COLO668 (cell line): ENCODE measurements at regions not wholly inside any gene's neighbourhood (a gene's known extent, or its start where the extent isn't known, plus 50 kb on each side); places are given as distances from the start of the nearest gene placed in this dataset.

Experiments used
- DNase-seq: peaks from one replicate; lab custom pipeline; 2025; ENCODE audit not compliant: unreplicated experiment; lab: John Stamatoyannopoulos, UW

- no peak for DNase-seq
Measured at GRCh38 chr4:178255172-178255571, 812.9 kb upstream of the AGA start.

DNA sequence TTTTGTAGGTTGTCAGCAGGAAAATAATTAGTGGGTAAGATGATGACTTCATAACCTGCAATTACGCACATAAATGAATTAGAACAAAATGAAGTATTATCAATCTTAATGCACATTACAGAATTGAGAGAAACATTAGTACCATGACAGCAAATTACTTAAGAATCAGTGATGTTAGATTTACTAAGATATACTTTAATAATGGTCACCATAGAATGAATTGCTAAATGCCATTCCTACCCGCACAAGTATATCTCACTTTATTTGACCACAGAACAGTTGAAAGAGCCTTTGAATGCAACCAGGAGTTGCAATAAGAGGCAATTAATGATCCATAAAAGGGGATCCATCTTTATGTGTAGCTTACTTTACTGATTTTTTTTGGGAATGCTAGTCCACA is 816.4 kb upstream of the AGA start:
- DNase-seq = no peak

GRCh38 chr4:178259566-178259965 is 817.3 kb upstream of the AGA start:
- no peak for DNase-seq

DNA sequence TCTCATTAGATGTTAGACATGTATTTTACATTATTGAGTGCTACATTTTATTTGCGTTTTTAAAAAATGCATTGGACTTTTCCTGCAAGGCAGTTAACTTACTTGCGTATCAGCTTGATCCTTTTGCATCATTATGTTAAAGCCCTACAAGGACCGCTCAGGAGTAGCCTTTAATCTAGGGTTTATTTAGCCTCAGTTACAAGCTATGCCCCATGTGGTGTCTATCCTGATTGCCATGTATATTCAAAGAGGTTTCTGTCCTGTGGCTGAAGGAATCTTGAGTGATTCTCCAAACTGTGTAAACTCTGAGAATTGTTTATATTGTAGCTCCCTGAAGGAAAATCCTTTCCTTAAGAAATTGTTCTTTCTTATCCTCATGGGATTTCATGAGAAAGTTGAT is 821.8 kb upstream of the AGA start:
- DNase-seq = no peak

GRCh38 chr4:178271386-178271785 is 829.1 kb upstream of the AGA start:
- no peak for DNase-seq

- no peak for DNase-seq
Measured at GRCh38 chr4:178273168-178273567, 830.9 kb upstream of the AGA start.

GRCh38 chr4:178275671-178276360 is 833.6 kb upstream of the AGA start:
- DNase-seq = peak; percentile 3

GRCh38 chr4:178280362-178280761 is 838.1 kb upstream of the AGA start:
- DNase-seq = no peak

- DNase-seq = no peak
Measured at GRCh38 chr4:178288462-178288861, 846.2 kb upstream of the AGA start.

DNA sequence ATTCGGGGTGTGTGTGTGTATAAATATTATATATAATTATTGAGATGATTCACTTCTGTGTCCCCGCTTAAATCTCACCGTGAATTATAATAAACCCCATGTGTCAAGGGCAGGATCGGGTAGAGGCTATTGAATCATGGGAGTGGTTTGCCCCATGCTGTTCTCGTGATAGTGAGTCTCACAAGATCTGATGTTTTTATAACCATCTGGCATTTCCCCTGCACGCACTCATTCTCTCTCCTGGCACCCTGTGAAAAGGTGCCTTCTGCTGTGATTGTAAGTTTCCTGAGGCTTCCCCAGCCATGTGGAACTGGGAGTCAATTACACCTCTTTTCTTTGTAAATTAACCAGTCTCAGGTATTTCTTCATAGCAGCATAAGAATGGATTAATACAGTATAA is 851.4 kb upstream of the AGA start:
- DNase-seq = no peak

DNA sequence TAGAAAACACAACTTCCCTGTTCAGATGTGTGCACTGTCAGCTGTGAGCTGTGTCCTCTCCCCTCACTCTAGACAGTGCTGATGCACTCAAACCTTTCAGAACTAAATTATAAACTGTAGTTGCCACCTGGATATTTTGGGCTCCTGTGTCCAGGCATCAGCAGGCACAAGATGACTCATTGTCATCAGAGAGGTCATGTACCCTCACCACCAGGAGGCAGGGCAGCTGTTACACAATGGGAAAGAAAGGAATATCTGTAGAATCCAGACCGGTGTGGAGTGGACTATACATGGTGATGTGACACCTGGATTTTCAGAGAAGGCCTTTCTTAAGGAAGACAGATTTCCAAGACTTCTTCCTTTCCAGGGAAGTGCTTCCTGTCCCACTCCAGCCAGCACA is 854.4 kb upstream of the AGA start:
- peak; percentile 4 for DNase-seq

GRCh38 chr4:178306565-178306964 is 864.3 kb upstream of the AGA start:
- DNase-seq = no peak

DNA sequence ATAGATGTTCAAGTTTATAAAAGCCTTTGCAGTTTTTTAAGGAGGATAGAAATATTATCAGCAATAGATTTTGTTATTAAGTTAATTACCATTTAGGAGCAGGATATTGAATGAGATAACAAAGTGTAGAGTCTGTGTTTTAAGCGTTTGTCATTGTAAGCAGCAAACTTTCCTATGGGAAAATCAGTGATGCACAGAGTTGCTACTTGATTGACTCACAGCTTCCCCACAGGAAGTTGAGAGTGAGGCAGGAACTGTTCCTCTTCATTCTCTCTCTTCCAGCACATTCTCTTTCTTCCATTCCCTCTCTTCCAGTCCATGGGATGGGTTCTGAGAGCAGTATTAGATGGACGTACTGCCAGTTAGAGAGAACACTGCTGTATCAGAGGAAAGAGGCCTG is 867.7 kb upstream of the AGA start:
- DNase-seq = no peak

GRCh38 chr4:178311997-178312396 is 869.8 kb upstream of the AGA start:
- DNase-seq = no peak

DNA sequence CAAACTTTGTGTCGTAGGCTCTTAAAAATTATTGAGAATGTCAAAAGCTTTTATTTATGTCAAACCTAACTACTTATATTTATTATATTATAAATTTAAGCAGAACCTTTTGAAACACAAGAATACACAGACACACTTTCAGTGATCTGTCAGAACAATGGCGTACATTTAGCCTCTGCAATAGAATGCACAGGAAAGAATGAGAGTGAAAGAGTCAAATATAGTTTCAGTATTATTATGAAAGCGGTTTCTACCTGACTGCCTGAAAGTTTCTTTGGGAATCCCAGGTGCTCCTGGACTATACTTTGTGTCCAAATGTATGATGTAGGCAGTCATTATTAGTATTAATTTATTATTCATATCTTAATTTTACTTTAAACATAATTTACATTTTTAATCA is 872.0 kb upstream of the AGA start:
- DNase-seq = no peak

GRCh38 chr4:178316211-178316610 is 874.0 kb upstream of the AGA start:
- DNase-seq = peak; percentile 85

- DNase-seq = no peak
Measured at GRCh38 chr4:178320003-178320402, 877.8 kb upstream of the AGA start.

DNA sequence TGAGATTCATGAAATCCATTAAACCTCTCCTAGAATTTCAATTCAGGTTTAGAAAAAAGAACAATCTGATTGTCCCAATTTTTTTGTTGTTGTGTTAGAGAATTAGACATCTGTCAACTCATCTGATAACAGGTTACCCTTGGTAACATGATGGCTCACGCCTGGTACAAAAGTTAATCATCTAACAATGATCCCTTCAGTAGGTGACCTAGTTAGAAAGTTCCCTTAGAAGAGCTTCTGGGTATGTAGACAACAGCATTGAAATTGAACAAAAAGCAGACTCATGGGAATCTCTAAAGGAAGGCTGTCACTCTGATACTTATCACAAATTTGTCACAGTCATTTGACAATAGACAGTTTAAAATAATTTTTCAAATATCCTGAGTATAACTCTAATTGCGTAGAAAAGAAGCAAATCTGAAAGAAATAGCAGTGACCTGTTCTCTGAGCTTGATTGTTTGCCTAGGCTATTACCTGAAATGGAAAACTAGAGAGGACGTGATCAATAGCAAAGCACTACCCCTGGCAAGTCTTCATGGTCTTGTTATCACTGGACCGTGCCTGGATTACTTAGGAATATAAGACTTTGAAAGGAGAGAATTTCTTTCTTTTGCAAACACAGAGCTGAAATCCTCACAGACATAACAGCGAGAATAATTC is 880.4 kb upstream of the AGA start:
- DNase-seq = no peak

- no peak for DNase-seq
Measured at GRCh38 chr4:178329226-178329872, 887.1 kb upstream of the AGA start.

DNA sequence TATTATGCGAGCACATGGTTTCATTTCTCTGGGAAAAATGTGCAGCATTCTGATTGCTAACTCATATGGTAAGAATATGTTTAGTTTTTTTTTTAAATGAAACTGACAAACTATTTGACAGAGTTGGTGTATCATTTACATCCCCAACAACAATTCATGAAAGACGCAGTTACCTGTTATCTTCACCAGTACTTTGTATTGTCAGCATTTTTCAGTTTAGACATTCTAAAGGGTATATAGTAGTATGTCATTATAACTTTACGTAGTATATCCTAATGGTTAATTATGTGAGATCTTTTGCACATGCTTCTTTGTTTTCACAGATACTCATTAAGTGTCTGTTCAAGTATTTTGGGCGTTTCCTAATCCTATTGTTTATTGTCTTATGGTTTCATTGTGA is 891.1 kb upstream of the AGA start:
- DNase-seq = no peak

DNA sequence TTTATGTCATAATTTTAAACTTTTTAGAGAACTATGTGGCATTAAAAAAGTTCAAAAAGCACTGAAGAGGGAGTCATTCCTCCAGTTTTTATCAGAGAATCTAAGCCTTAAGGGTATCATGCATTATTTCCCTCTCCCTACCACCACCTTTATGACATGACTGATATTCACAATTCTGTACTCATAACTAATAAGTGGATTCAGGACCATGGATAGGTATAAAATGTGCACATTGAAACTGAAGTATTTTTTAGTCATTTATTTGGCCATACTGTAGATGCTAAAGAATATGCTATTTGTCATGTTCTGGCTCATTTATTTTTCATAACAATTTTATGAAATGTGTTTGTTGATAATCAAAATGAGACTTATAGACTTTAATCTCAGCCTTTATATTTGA is 897.5 kb upstream of the AGA start:
- no peak for DNase-seq

- no peak for DNase-seq
Measured at GRCh38 chr4:178340468-178340867, 898.2 kb upstream of the AGA start.

GRCh38 chr4:178344096-178344495 is 901.9 kb upstream of the AGA start:
- no peak for DNase-seq
